ENCODE measurements at regions not wholly inside any gene's neighbourhood (a gene's known extent, or its start where the extent isn't known, plus 50 kb on each side); places are given as distances from the start of the nearest gene placed in this dataset.
A peak's percentile ranks its signal among the peaks of the same experiment; 100 is the strongest.

DNA sequence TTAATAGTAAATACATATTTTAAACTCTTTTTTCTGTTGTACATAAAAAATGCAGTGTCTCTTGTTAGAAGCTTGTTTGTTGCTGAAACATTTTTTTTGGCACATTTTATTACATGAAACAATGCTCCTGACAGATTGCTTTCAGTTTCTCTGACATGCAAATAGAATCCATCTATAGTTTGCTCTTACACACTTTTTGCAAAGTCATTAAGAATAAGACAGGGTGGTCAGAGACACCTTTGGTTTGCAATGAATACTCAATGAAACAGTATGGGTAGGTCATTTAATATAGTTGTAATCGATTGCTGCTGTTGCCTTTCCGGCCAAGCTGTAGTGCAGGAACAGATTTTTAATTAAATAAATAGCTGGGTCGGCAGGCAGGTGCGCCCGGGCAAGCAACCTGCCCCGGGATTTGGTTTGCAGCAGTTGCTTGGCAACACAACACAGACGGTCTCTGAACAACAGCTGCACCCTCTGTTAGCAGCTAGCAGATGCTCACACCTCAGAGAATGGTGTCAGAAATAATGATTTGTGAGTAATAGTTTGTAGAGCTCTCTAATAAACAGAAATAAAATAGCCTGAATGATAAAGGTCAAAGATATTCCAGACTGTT, 115.7 kb upstream of the CACNA2D1 start:
- no peaks in the 10 kb centered on the region for H3F3A ChIP-seq (ENCODE audit: low read length, unreplicated experiment)
- H3K9me3 ChIP-seq (ENCODE audit: low read length): no peaks in the 10 kb centered on the region
- H2AFZ ChIP-seq (ENCODE audit: low read length): peak overlapping the region; percentile 24; the same call in 1 of the 2 replicates
- H3K4me1 ChIP-seq (ENCODE audit: insufficient read depth, low read length): no peaks in the 10 kb centered on the region
- no peaks in the 10 kb centered on the region for H3K9me2 ChIP-seq (replicated peaks; ENCODE audit: low read length)
- peak; percentile 31; the same call in 1 of the 2 replicates for ATAC-seq
- DNase-seq: no peak
- H3K27ac ChIP-seq (ENCODE audit: low read length): no peak overlapping the region
- no peak overlapping the region for H3K9ac ChIP-seq (ENCODE audit: low read length)
- intact Hi-C loops (cut with micrococcal nuclease): no loop called here
- H3K4me3 ChIP-seq (ENCODE audit: low read length): peak overlapping the region; percentile 43; the same call in 1 of the 2 replicates
- no peaks in the 10 kb centered on the region for H3K79me2 ChIP-seq (ENCODE audit: low read length)
- TF ChIP-seq, protein P1, sequence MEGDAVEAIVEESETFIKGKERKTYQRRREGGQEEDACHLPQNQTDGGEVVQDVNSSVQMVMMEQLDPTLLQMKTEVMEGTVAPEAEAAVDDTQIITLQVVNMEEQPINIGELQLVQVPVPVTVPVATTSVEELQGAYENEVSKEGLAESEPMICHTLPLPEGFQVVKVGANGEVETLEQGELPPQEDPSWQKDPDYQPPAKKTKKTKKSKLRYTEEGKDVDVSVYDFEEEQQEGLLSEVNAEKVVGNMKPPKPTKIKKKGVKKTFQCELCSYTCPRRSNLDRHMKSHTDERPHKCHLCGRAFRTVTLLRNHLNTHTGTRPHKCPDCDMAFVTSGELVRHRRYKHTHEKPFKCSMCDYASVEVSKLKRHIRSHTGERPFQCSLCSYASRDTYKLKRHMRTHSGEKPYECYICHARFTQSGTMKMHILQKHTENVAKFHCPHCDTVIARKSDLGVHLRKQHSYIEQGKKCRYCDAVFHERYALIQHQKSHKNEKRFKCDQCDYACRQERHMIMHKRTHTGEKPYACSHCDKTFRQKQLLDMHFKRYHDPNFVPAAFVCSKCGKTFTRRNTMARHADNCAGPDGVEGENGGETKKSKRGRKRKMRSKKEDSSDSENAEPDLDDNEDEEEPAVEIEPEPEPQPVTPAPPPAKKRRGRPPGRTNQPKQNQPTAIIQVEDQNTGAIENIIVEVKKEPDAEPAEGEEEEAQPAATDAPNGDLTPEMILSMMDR (conservative IDR thresholded peaks at IDR 0.05; ENCODE audit: low read depth, low read length): no peak
- TF ChIP-seq EZH2phosphoT487 (IDR thresholded peaks at IDR 0.05; ENCODE audit: borderline replicate concordance, low read length) (no peak), EZH2 (IDR thresholded peaks at IDR 0.05; ENCODE audit: low read length, unreplicated experiment) (no peak)
- POLR2A ChIA-PET (ENCODE audit: unreplicated experiment): interaction anchor here (0.6 kb wide), 1 partner anchor 10 kb away, joined by 5 read pairs; no protein-coding TSS in a partner anchor
- BruUV-seq (replicated peaks): no TSS peak
- H4K20me1 ChIP-seq (ENCODE audit: low read length): no peaks in the 10 kb centered on the region
- peak overlapping the region; percentile 73; the same call in 1 of the 2 replicates for H3K4me2 ChIP-seq (ENCODE audit: low read length)
- CTCF ChIA-PET: no interaction called here
- H3K27me3 ChIP-seq (ENCODE audit: low read length): peaks cover 7% of the 10 kb centered on the region; the same call in 1 of the 2 replicates
- no peaks in the 10 kb centered on the region for H3K36me3 ChIP-seq (ENCODE audit: low read depth, low read length)

DNA sequence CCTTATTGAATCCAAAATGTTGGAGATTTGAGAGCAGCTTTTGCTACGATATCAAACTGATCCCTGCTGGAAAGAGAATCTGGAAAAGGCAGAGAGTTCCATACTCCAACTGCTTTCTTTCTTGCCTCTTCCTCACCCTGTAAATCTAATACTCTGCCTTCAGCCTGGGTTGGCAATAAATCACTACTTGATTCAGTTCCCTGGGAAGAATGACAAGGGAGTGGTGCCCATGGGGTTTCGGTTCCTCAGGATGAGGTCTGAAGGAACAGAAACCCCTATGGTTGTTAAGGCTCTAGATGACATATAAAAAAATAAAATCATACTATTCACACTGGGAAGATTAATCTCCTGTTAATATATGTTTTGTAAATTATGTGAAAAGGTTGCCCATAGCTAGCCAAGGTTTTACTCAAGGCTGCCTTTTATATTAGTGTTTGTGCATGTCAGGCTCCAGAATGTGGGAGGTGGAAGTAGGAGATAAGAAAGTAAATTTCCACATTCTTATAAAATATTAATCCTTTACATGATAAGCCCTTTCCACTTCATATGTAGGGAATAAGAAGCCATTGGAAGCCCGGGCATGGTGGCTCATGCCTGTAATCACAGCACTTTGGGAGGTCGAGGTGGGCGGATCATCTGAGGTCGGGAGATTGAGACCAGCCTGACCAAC, 106.2 kb upstream of the CACNA2D1 start:
- ChIA-PET CTCF (no interaction called here), POLR2A (ENCODE audit: unreplicated experiment) (interaction anchor here (0.6 kb wide), 1 partner anchor 9 kb away, joined by 5 read pairs; no protein-coding TSS in a partner anchor)
- no peak overlapping the region for H3K9ac ChIP-seq (ENCODE audit: low read length)
- no peaks in the 10 kb centered on the region for H3K79me2 ChIP-seq (ENCODE audit: low read length)
- H3K27me3 ChIP-seq (ENCODE audit: low read length): no peaks in the 10 kb centered on the region
- H3K36me3 ChIP-seq (ENCODE audit: low read depth, low read length): no peaks in the 10 kb centered on the region
- BruUV-seq (replicated peaks): no TSS peak
- H3K4me2 ChIP-seq (ENCODE audit: low read length): no peak overlapping the region
- no peak overlapping the region for H2AFZ ChIP-seq (ENCODE audit: low read length)
- TF ChIP-seq EZH2 (IDR thresholded peaks at IDR 0.05; ENCODE audit: low read length, unreplicated experiment) (no peak), EZH2phosphoT487 (IDR thresholded peaks at IDR 0.05; ENCODE audit: borderline replicate concordance, low read length) (no peak)
- TF ChIP-seq, protein P1 (conservative IDR thresholded peaks at IDR 0.05; ENCODE audit: low read depth, low read length): no peak
- no peaks in the 10 kb centered on the region for H3K9me3 ChIP-seq (ENCODE audit: low read length)
- H3F3A ChIP-seq (ENCODE audit: low read length, unreplicated experiment): no peaks in the 10 kb centered on the region
- no peaks in the 10 kb centered on the region for H3K4me1 ChIP-seq (ENCODE audit: insufficient read depth, low read length)
- H3K27ac ChIP-seq (ENCODE audit: low read length): no peak overlapping the region
- no peaks in the 10 kb centered on the region for H3K9me2 ChIP-seq (replicated peaks; ENCODE audit: low read length)
- ATAC-seq (no peak), DNase-seq (no peak)
- no peak overlapping the region for H3K4me3 ChIP-seq (ENCODE audit: low read length)
- intact Hi-C loops (cut with micrococcal nuclease): no loop called here
- no peaks in the 10 kb centered on the region for H4K20me1 ChIP-seq (ENCODE audit: low read length)

Data from PC-3 (cell line).